ENCODE measurements at regions not wholly inside any gene's neighbourhood (a gene's known extent, or its start where the extent isn't known, plus 50 kb on each side); places are given as distances from the start of the nearest gene placed in this dataset.

GRCh38 chr5:125372694-125373631 is 626.5 kb upstream of the ZNF608 start:
- TF ChIP-seq, protein P1, sequence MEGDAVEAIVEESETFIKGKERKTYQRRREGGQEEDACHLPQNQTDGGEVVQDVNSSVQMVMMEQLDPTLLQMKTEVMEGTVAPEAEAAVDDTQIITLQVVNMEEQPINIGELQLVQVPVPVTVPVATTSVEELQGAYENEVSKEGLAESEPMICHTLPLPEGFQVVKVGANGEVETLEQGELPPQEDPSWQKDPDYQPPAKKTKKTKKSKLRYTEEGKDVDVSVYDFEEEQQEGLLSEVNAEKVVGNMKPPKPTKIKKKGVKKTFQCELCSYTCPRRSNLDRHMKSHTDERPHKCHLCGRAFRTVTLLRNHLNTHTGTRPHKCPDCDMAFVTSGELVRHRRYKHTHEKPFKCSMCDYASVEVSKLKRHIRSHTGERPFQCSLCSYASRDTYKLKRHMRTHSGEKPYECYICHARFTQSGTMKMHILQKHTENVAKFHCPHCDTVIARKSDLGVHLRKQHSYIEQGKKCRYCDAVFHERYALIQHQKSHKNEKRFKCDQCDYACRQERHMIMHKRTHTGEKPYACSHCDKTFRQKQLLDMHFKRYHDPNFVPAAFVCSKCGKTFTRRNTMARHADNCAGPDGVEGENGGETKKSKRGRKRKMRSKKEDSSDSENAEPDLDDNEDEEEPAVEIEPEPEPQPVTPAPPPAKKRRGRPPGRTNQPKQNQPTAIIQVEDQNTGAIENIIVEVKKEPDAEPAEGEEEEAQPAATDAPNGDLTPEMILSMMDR (IDR thresholded peaks at IDR 0.05; ENCODE audit: extremely low read depth in 1 of 2, insufficient read depth in 1 of 2, low read depth in 1 of 2, low read length in 2 of 2), result no peak
- no peak for TF ChIP-seq FOS (IDR thresholded peaks at IDR 0.05; ENCODE audit: borderline replicate concordance, insufficient read depth, low read length)
- TF ChIP-seq POLR2AphosphoS5 (IDR thresholded peaks at IDR 0.05; ENCODE audit: insufficient read depth, low read depth, low read length), result no peak
- no peak for TF ChIP-seq POLR2A (IDR thresholded peaks at IDR 0.05; ENCODE audit: low read depth, low read length)
- TF ChIP-seq GATA2 (IDR thresholded peaks at IDR 0.05; ENCODE audit: insufficient read depth, insufficient read length, low read depth, low read length), result no peak

Measured in endothelial cell of umbilical vein (primary cell).